ENCODE measurements at regions not wholly inside any gene's neighbourhood (a gene's known extent, or its start where the extent isn't known, plus 50 kb on each side); places are given as distances from the start of the nearest gene placed in this dataset.

GRCh38 chrX:44025555-44025954 lies 52.4 kb upstream of the NDP start:
- TF ChIP-seq CTCF (IDR thresholded peaks at IDR 0.05; ENCODE audit: insufficient read depth, low read depth, low read length): no peak
- no peak for TF ChIP-seq EZH2 (IDR thresholded peaks at IDR 0.05; ENCODE audit: insufficient read depth, low read length)

All from astrocyte (in vitro differentiated cells and primary cell).